Activated CD8-positive, alpha-beta T cell treated with anti-CD3 and anti-CD28 coated beads for 36 hours (primary cell): ENCODE measurements at regions not wholly inside any gene's neighbourhood (a gene's known extent, or its start where the extent isn't known, plus 50 kb on each side); places are given as distances from the start of the nearest gene placed in this dataset.

ENCODE experiments used
- ATAC-seq: fragments of 200-7000 bp; cut with Tn5 transposase; one replicate; pipeline ENCODE4 v1.10.0; 2021; ENCODE audit warnings: mild to moderate bottlenecking, moderate library complexity
- CTCF ChIA-PET: fragments of 350-600 bp; sonication (Branson Sonifier 250); formaldehyde crosslinking; loops from one replicate; lab custom pipeline; 2021; ENCODE audit warnings: antibody characterized with exemption; lab: Charles Lee
- POLR2A ChIA-PET: fragments of 350-600 bp; sonication (Branson Sonifier 250); formaldehyde crosslinking; loops from one replicate; lab custom pipeline; 2021; ENCODE audit warnings: antibody characterized with exemption; lab: Charles Lee
- DNase-seq: peaks from one replicate; pipeline ENCODE4 v3.0.0-alpha.2; 2020
- H3K27ac Mint-ChIP-seq: one replicate; pipeline ENCODE4 v1.8.0; 2021; ENCODE audit warnings: mild to moderate bottlenecking, mixed read lengths
- H3K27me3 Mint-ChIP-seq: one replicate; pipeline ENCODE4 v1.8.0; 2021; ENCODE audit warnings: mixed read lengths
- H3K36me3 Mint-ChIP-seq: one replicate; pipeline ENCODE4 v1.8.0; 2021; ENCODE audit warnings: low read depth, mixed read lengths
- H3K4me1 Mint-ChIP-seq: one replicate; pipeline ENCODE4 v1.8.0; 2021; ENCODE audit warnings: low read depth, mixed read lengths
- H3K4me3 Mint-ChIP-seq: one replicate; pipeline ENCODE4 v1.8.0; 2021; ENCODE audit warnings: mild to moderate bottlenecking, moderate library complexity, mixed read lengths
- H3K9me3 Mint-ChIP-seq: one replicate; pipeline ENCODE4 v1.8.0; 2021; ENCODE audit warnings: mixed read lengths
- CTCF ChIP-seq: fragments of 200-600 bp; IDR thresholded peaks from one replicate; pipeline ENCODE4 v1.8.0; 2022; ENCODE audit warnings: antibody characterized with exemption, mild to moderate bottlenecking
- intact Hi-C: fragments of 100-400 bp; cut with micrococcal nuclease; formaldehyde crosslinking; loops from one replicate; pipeline ENCODE4 v1.10.0; 2022

- Mint-ChIP-seq H3K4me3 (no peak overlapping the region), H3K9me3 (no peaks in the 10 kb centered on the region), H3K27ac (no peak overlapping the region), H3K36me3 (no peaks in the 10 kb centered on the region), H3K27me3 (no peaks in the 10 kb centered on the region), H3K4me1 (no peaks in the 10 kb centered on the region)
- DNase-seq: no peak
- CTCF ChIA-PET: no interaction called here
- no peak for TF ChIP-seq CTCF
- intact Hi-C loops: no loop called here
- POLR2A ChIA-PET: interaction anchor here (0.7 kb wide), 1 partner anchor 220 kb away, joined by 3 read pairs; no protein-coding TSS in a partner anchor
- no peak for ATAC-seq
These were observed 570.6 kb downstream of the EFNA5 start for GRCh38 chr5:107100121-107100520.

GRCh38 chr5:107099506-107099905 is 571.2 kb downstream of the EFNA5 start:
- Mint-ChIP-seq H3K9me3 (no peaks in the 10 kb centered on the region), H3K36me3 (no peaks in the 10 kb centered on the region), H3K27ac (no peak overlapping the region), H3K4me3 (no peak overlapping the region), H3K27me3 (no peaks in the 10 kb centered on the region), H3K4me1 (no peaks in the 10 kb centered on the region)
- TF ChIP-seq CTCF: no peak
- DNase-seq (no peak), ATAC-seq (no peak)
- intact Hi-C loops: no loop called here
- ChIA-PET CTCF (interaction anchor here (1.4 kb wide), 1 partner anchor 52 kb away, joined by 4 read pairs; no protein-coding TSS in a partner anchor), POLR2A (no interaction called here)

GRCh38 chr5:107092695-107093094 is 578.0 kb downstream of the EFNA5 start:
- no peak for DNase-seq
- no peak for TF ChIP-seq CTCF
- no peaks in the 10 kb centered on the region for H3K27me3 Mint-ChIP-seq
- no peak for ATAC-seq
- ChIA-PET CTCF (no interaction called here), POLR2A (no interaction called here)
- no peaks in the 10 kb centered on the region for H3K9me3 Mint-ChIP-seq
- intact Hi-C loops: no loop called here
- H3K4me3 Mint-ChIP-seq: no peak overlapping the region
- H3K36me3 Mint-ChIP-seq: no peaks in the 10 kb centered on the region
- H3K27ac Mint-ChIP-seq: no peak overlapping the region
- no peaks in the 10 kb centered on the region for H3K4me1 Mint-ChIP-seq

- H3K27me3 Mint-ChIP-seq: no peaks in the 10 kb centered on the region
- TF ChIP-seq CTCF: no peak
- no peak overlapping the region for H3K4me3 Mint-ChIP-seq
- H3K27ac Mint-ChIP-seq: no peak overlapping the region
- CTCF ChIA-PET: no interaction called here
- no peaks in the 10 kb centered on the region for H3K36me3 Mint-ChIP-seq
- intact Hi-C loops: no loop called here
- no peak for DNase-seq
- POLR2A ChIA-PET: no interaction called here
- H3K9me3 Mint-ChIP-seq: no peaks in the 10 kb centered on the region
- ATAC-seq: no peak
- no peaks in the 10 kb centered on the region for H3K4me1 Mint-ChIP-seq
These were observed 580.2 kb downstream of the EFNA5 start for GRCh38 chr5:107090506-107090905.

GRCh38 chr5:107088907-107089306 is 581.8 kb downstream of the EFNA5 start:
- no peak for TF ChIP-seq CTCF

More at GRCh38 chr5:107088907-107089306, 581.8 kb downstream of the EFNA5 start:
- no peak for DNase-seq
- H3K27me3 Mint-ChIP-seq: no peaks in the 10 kb centered on the region
- H3K4me3 Mint-ChIP-seq: no peak overlapping the region
- ChIA-PET POLR2A (no interaction called here), CTCF (no interaction called here)
- H3K4me1 Mint-ChIP-seq: no peaks in the 10 kb centered on the region
- no peaks in the 10 kb centered on the region for H3K36me3 Mint-ChIP-seq
- ATAC-seq: no peak
- H3K9me3 Mint-ChIP-seq: no peaks in the 10 kb centered on the region
- intact Hi-C loops: no loop called here
- H3K27ac Mint-ChIP-seq: no peak overlapping the region
